AG09319 (cell line): ENCODE measurements at regions not wholly inside any gene's neighbourhood (a gene's known extent, or its start where the extent isn't known, plus 50 kb on each side); places are given as distances from the start of the nearest gene placed in this dataset.

Source experiments
- DNase-seq: peaks from one replicate; pipeline ENCODE4 v3.0.0-alpha.2; 2010; ENCODE audit warnings: low read depth; ENCODE audit errors: extremely low read depth
- TF ChIP-seq, protein P1 (sequence below): IDR thresholded peaks from 2 replicates; pipeline ENCODE4 v1.5.1; 2011; ENCODE audit warnings: low read depth, mild to moderate bottlenecking, inconsistent platforms, low read length, moderate library complexity

- TF ChIP-seq, protein P1, sequence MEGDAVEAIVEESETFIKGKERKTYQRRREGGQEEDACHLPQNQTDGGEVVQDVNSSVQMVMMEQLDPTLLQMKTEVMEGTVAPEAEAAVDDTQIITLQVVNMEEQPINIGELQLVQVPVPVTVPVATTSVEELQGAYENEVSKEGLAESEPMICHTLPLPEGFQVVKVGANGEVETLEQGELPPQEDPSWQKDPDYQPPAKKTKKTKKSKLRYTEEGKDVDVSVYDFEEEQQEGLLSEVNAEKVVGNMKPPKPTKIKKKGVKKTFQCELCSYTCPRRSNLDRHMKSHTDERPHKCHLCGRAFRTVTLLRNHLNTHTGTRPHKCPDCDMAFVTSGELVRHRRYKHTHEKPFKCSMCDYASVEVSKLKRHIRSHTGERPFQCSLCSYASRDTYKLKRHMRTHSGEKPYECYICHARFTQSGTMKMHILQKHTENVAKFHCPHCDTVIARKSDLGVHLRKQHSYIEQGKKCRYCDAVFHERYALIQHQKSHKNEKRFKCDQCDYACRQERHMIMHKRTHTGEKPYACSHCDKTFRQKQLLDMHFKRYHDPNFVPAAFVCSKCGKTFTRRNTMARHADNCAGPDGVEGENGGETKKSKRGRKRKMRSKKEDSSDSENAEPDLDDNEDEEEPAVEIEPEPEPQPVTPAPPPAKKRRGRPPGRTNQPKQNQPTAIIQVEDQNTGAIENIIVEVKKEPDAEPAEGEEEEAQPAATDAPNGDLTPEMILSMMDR = no peak
- DNase-seq = no peak
Measured at GRCh38 chr7:81333536-81333935, 414.7 kb upstream of the SEMA3C start.

GRCh38 chr7:81333004-81333403 lies 414.2 kb upstream of the SEMA3C start:
- DNase-seq = no peak
- TF ChIP-seq, protein P1 = no peak

DNA sequence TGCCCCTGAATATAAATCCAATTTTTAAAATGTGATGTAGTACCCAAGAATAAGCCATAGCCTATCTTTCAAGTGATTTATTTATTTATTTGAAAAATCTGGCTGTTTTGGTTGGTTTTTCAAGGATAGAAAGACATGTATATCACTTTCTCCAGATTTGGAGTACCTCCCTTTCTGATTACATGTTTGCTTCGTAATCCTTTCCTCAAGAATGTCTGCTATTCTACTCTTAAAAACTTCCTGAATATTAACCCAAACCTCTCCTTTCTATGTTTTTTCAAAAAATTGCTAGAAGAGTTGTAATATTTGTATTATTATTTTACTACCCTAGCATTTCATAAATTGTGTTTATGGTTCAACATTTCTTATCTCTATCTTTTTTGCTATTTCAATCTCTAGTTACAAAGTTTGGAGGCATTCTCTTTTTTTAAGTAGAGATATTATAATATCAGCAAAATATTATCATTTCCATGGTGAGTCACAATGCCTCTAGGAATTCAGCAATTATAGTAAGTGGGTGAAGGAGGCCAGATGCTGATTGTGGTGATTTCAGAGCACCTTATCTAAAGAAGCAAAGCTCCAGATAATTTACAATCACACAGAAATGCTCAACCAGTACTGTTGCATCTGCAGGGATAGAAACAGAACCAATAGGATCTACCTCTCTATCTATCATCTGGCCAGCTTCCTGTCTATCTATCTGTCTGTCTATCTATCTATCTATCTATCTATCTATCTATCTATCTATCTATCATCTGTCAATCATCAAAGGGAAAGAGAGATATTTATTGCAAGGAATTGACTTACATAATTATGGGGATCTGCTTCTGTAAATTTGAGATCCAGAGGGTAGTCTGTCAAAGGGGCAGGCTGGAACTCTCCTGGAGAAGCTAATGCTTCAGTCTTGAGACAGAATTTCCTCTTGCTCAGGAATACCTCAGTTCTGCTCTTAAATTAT lies 412.5 kb upstream of the SEMA3C start:
- TF ChIP-seq, protein P1 = no peak
- no peak for DNase-seq

GRCh38 chr7:81330108-81330507 lies 411.3 kb upstream of the SEMA3C start:
- TF ChIP-seq, protein P1 = no peak

GRCh38 chr7:81327468-81328266 lies 408.8 kb upstream of the SEMA3C start:
- TF ChIP-seq, protein P1 = no peak
- DNase-seq = no peak

More at GRCh38 chr7:81330108-81330507, 411.3 kb upstream of the SEMA3C start:
- no peak for DNase-seq

- DNase-seq = no peak
- TF ChIP-seq, protein P1 = no peak
Measured at GRCh38 chr7:81321949-81322348, 403.1 kb upstream of the SEMA3C start.

GRCh38 chr7:81317741-81318140 lies 398.9 kb upstream of the SEMA3C start:
- TF ChIP-seq, protein P1 = no peak
- DNase-seq = no peak
